Activated T-helper 9 cell treated with anti-CD3 and anti-CD28 coated beads, Interleukin-2, amount 50 U/mL, for 16 hours (primary cell): ENCODE measurements at regions not wholly inside any gene's neighbourhood (a gene's known extent, or its start where the extent isn't known, plus 50 kb on each side); places are given as distances from the start of the nearest gene placed in this dataset.

Experiments used
- DNase-seq: peaks from one replicate; pipeline ENCODE4 v3.0.0-alpha.2; 2020; ENCODE audit warnings: low read depth

GRCh38 chr13:40192452-40192851, 474.0 kb downstream of the FOXO1 start:
- DNase-seq, result no peak

- DNase-seq, result no peak
These were observed 473.6 kb downstream of the FOXO1 start for GRCh38 chr13:40192858-40193257.

GRCh38 chr13:40193286-40194223, 472.9 kb downstream of the FOXO1 start:
- DNase-seq, result no peak

- DNase-seq, result no peak
These were observed 472.1 kb downstream of the FOXO1 start for GRCh38 chr13:40194224-40194806.

- no peak for DNase-seq
These were observed 469.4 kb downstream of the FOXO1 start for GRCh38 chr13:40197049-40197448.

- DNase-seq, result no peak
These were observed 468.4 kb downstream of the FOXO1 start for GRCh38 chr13:40197936-40198595.

GRCh38 chr13:40200273-40200978, 466.0 kb downstream of the FOXO1 start:
- no peak for DNase-seq

- no peak for DNase-seq
These were observed 462.2 kb downstream of the FOXO1 start for GRCh38 chr13:40204246-40204645.

- no peak for DNase-seq
These were observed 460.6 kb downstream of the FOXO1 start for GRCh38 chr13:40205771-40206240.

- no peak for DNase-seq
These were observed 460.0 kb downstream of the FOXO1 start for GRCh38 chr13:40206241-40207000.

- DNase-seq, result no peak
These were observed 459.4 kb downstream of the FOXO1 start for GRCh38 chr13:40207001-40207478.

- no peak for DNase-seq
These were observed 457.9 kb downstream of the FOXO1 start for GRCh38 chr13:40208517-40208916.

GRCh38 chr13:40210865-40211585, 455.4 kb downstream of the FOXO1 start:
- DNase-seq, result no peak

GRCh38 chr13:40211586-40211968, 454.9 kb downstream of the FOXO1 start:
- no peak for DNase-seq

- no peak for DNase-seq
These were observed 452.7 kb downstream of the FOXO1 start for GRCh38 chr13:40213779-40214178.

- DNase-seq, result no peak
These were observed 451.1 kb downstream of the FOXO1 start for GRCh38 chr13:40215311-40215710.

GRCh38 chr13:40215747-40216146, 450.7 kb downstream of the FOXO1 start:
- DNase-seq, result no peak

- no peak for DNase-seq
These were observed 448.8 kb downstream of the FOXO1 start for GRCh38 chr13:40217675-40218074.

- peak; percentile 24 for DNase-seq
These were observed 446.0 kb downstream of the FOXO1 start for GRCh38 chr13:40220299-40220935.

- no peak for DNase-seq
These were observed 445.3 kb downstream of the FOXO1 start for GRCh38 chr13:40221131-40221459.
